GM23338 (cell line): ENCODE measurements at regions not wholly inside any gene's neighbourhood (a gene's known extent, or its start where the extent isn't known, plus 50 kb on each side); places are given as distances from the start of the nearest gene placed in this dataset.

ENCODE experiments used
- ATAC-seq: fragments of 200-7000 bp; cut with Tn5 transposase; 3 replicates; pipeline ENCODE4 v1.9.1; 2020
- DNase-seq: peaks from one replicate; pipeline ENCODE4 v3.0.0-alpha.2; 2015; ENCODE audit warnings: low spot score
- H2AFZ ChIP-seq: fragments of 200-600 bp; sonication (generic); 2 replicates; pipeline ENCODE4 v1.8.0; 2016; ENCODE audit warnings: antibody characterized with exemption, mild to moderate bottlenecking, moderate library complexity
- H3F3A ChIP-seq: fragments of 200-600 bp; sonication (generic); replicated peaks from 2 replicates; pipeline ENCODE4 v1.8.0; 2017; ENCODE audit warnings: antibody characterized with exemption, mixed run types, low read depth
- H3K27ac ChIP-seq: fragments of 200-600 bp; sonication (generic); 2 replicates; pipeline ENCODE4 v1.6.1; 2016; ENCODE audit warnings: low read depth
- H3K27me3 ChIP-seq: fragments of 200-600 bp; sonication (generic); 2 replicates; pipeline ENCODE4 v1.8.0; 2016; ENCODE audit warnings: mild to moderate bottlenecking, mixed run types, moderate library complexity; ENCODE audit not compliant: insufficient read depth
- H3K36me3 ChIP-seq: fragments of 200-600 bp; sonication (generic); 2 replicates; pipeline ENCODE4 v1.8.0; 2016; ENCODE audit warnings: mild to moderate bottlenecking; ENCODE audit not compliant: insufficient read depth
- H3K4me1 ChIP-seq: fragments of 200-600 bp; sonication (generic); 2 replicates; pipeline ENCODE4 v1.8.0; 2016; ENCODE audit warnings: mild to moderate bottlenecking, moderate library complexity; ENCODE audit not compliant: insufficient read depth
- H3K4me2 ChIP-seq: fragments of 200-600 bp; sonication (generic); 2 replicates; pipeline ENCODE4 v1.7.1; 2017; ENCODE audit warnings: mixed run types
- H3K4me3 ChIP-seq: fragments of 200-600 bp; sonication (generic); 2 replicates; pipeline ENCODE4 v1.6.1; 2016; ENCODE audit warnings: mixed run types
- H3K79me2 ChIP-seq: fragments of 200-600 bp; sonication (generic); replicated peaks from 2 replicates; pipeline ENCODE4 v1.8.0; 2017; ENCODE audit warnings: mild to moderate bottlenecking; ENCODE audit not compliant: insufficient read depth
- H3K9me2 ChIP-seq: fragments of 200-600 bp; sonication (generic); 2 replicates; pipeline ENCODE4 v1.8.0; 2017; ENCODE audit not compliant: insufficient read depth
- H4K20me1 ChIP-seq: fragments of 200-600 bp; sonication (generic); replicated peaks from 2 replicates; pipeline ENCODE4 v1.8.0; 2017; ENCODE audit warnings: mild to moderate bottlenecking; ENCODE audit not compliant: insufficient read depth
- H3K27ac Mint-ChIP-seq: 2 replicates; pipeline ENCODE4 v1.8.0; 2020; ENCODE audit warnings: inconsistent platforms, mild to moderate bottlenecking, moderate library complexity, mixed read lengths
- H3K27me3 Mint-ChIP-seq: 3 replicates; pipeline ENCODE4 v1.8.0; 2022; ENCODE audit warnings: low read depth, mild to moderate bottlenecking, moderate library complexity, mixed read lengths, inconsistent platforms; ENCODE audit not compliant: insufficient read depth, poor library complexity
- H3K36me3 Mint-ChIP-seq: 3 replicates; pipeline ENCODE4 v1.8.0; 2021; ENCODE audit warnings: low read depth, mild to moderate bottlenecking, inconsistent platforms, moderate library complexity, mixed read lengths
- H3K4me1 Mint-ChIP-seq: 3 replicates; pipeline ENCODE4 v1.8.0; 2020; ENCODE audit warnings: mild to moderate bottlenecking, inconsistent platforms, mixed read lengths
- H3K4me3 Mint-ChIP-seq: 3 replicates; pipeline ENCODE4 v1.8.0; 2021; ENCODE audit warnings: moderate library complexity, mild to moderate bottlenecking, inconsistent platforms, mixed read lengths
- H3K9me3 Mint-ChIP-seq: 3 replicates; pipeline ENCODE4 v1.8.0; 2020; ENCODE audit warnings: moderate library complexity, mild to moderate bottlenecking, inconsistent platforms, mixed read lengths
- ETS1 ChIP-seq: IDR thresholded peaks from 2 replicates; pipeline ENCODE4 v1.6.1; 2016; ENCODE audit warnings: antibody characterized with exemption
- EZH2 ChIP-seq: fragments of 200-600 bp; sonication (generic); IDR thresholded peaks from one replicate; pipeline ENCODE4 v1.8.0; 2017; ENCODE audit warnings: antibody characterized with exemption, mild to moderate bottlenecking, low read depth; ENCODE audit not compliant: unreplicated experiment
- EZH2phosphoT487 ChIP-seq: fragments of 200-600 bp; sonication (generic); IDR thresholded peaks from one replicate; pipeline ENCODE4 v1.8.1; 2018; ENCODE audit warnings: antibody characterized with exemption; ENCODE audit not compliant: unreplicated experiment
- JUNB ChIP-seq: IDR thresholded peaks from one replicate; pipeline ENCODE4 v1.6.1; 2016; ENCODE audit warnings: antibody characterized with exemption; ENCODE audit not compliant: unreplicated experiment
- NANOG ChIP-seq: IDR thresholded peaks from 2 replicates; pipeline ENCODE4 v1.6.1; 2016; ENCODE audit warnings: antibody characterized with exemption, borderline replicate concordance
- POLR2AphosphoS5 ChIP-seq: IDR thresholded peaks from 2 replicates; pipeline ENCODE4 v1.6.1; 2016; ENCODE audit warnings: antibody characterized with exemption, low read depth
- REST ChIP-seq: IDR thresholded peaks from one replicate; pipeline ENCODE4 v1.6.1; 2018; ENCODE audit warnings: antibody characterized with exemption; ENCODE audit not compliant: unreplicated experiment
- ZNF331 ChIP-seq: fragments of 250-450 bp; sonication (Bioruptor Pico); IDR thresholded peaks from 2 replicates; pipeline ENCODE4 v1.5.0; 2020; ENCODE audit warnings: low read depth, mild to moderate bottlenecking, moderate library complexity

- DNase-seq (peak; percentile 39), ATAC-seq (peak; percentile 6)
- Mint-ChIP-seq H3K9me3 (no peaks in the 10 kb centered on the region; the same call in 2 of the 3 replicates), H3K4me1 (peaks cover 28% of the 10 kb centered on the region), H3K4me3 (peak overlapping the region; percentile 43; the same call in 1 of the 3 replicates), H3K36me3 (no peaks in the 10 kb centered on the region), H3K27ac (no peak overlapping the region), H3K27me3 (peaks cover 14% of the 10 kb centered on the region)
- Histone ChIP-seq H3K79me2 (no peaks in the 10 kb centered on the region), H3K27ac (no peak overlapping the region), H3K4me1 (peaks cover 9% of the 10 kb centered on the region; the same call in 1 of the 2 replicates), H3K4me3 (peak overlapping the region; percentile 46), H3K4me2 (peak overlapping the region; percentile 70), H3F3A (0 out of 2 replicates have a peak, but pooled peaks cover 2% of the 10 kb centered on the region), H2AFZ (peak overlapping the region; percentile 90), H3K27me3 (peaks cover 5% of the 10 kb centered on the region; the same call in 1 of the 2 replicates), H3K36me3 (no peaks in the 10 kb centered on the region), H4K20me1 (no peaks in the 10 kb centered on the region), H3K9me2 (no peaks in the 10 kb centered on the region)
- TF ChIP-seq JUNB: no peak
- TF ChIP-seq ETS1: no peak
- TF ChIP-seq NANOG: no peak
- no peak for TF ChIP-seq EZH2
- no peak for TF ChIP-seq POLR2AphosphoS5
- no peak for TF ChIP-seq EZH2phosphoT487
- TF ChIP-seq ZNF331 (CRISPR knock-in tag): no peak
Measured at GRCh38 chr9:129319938-129320481, 141.9 kb upstream of the IER5L start.

GRCh38 chr9:129319076-129319937, 141.2 kb upstream of the IER5L start:
- H3K4me3 ChIP-seq: no peak overlapping the region
- no peaks in the 10 kb centered on the region for H3K9me2 ChIP-seq
- H2AFZ ChIP-seq: peak overlapping the region; percentile 90; the same call in 1 of the 2 replicates
- H3K36me3 ChIP-seq: no peaks in the 10 kb centered on the region
- H3K4me2 ChIP-seq: no peak overlapping the region
- Mint-ChIP-seq H3K4me3 (0 out of 3 replicates have a peak overlapping the region, but pooled peaks have one; percentile 21), H3K27me3 (peaks cover 14% of the 10 kb centered on the region), H3K4me1 (peaks cover 27% of the 10 kb centered on the region), H3K27ac (no peak overlapping the region), H3K36me3 (no peaks in the 10 kb centered on the region), H3K9me3 (no peaks in the 10 kb centered on the region; the same call in 2 of the 3 replicates)
- 0 out of 2 replicates have a peak, but pooled peaks cover 2% of the 10 kb centered on the region for H3F3A ChIP-seq
- no peak overlapping the region for H3K27ac ChIP-seq
- H4K20me1 ChIP-seq: no peaks in the 10 kb centered on the region
- no peak for TF ChIP-seq REST
- DNase-seq (no peak), ATAC-seq (no peak)
- H3K27me3 ChIP-seq: peaks cover 5% of the 10 kb centered on the region; the same call in 1 of the 2 replicates
- H3K4me1 ChIP-seq: peaks cover 9% of the 10 kb centered on the region; the same call in 1 of the 2 replicates
- H3K79me2 ChIP-seq: no peaks in the 10 kb centered on the region
